GM21576 (cell line): ENCODE measurements at regions not wholly inside any gene's neighbourhood (a gene's known extent, or its start where the extent isn't known, plus 50 kb on each side); places are given as distances from the start of the nearest gene placed in this dataset.
"Not testable (repeated sequence)": the region's sequence is repeated elsewhere in the genome, so short reads cannot be mapped to it uniquely, and the experiment has no call there.

Source experiments
- ATAC-seq: cut with Tn5 transposase; IDR thresholded peaks from one replicate; pipeline ENCODE4 v1.9.1; 2021; ENCODE audit warnings: mild to moderate bottlenecking, moderate library complexity; ENCODE audit not compliant: unreplicated experiment

DNA sequence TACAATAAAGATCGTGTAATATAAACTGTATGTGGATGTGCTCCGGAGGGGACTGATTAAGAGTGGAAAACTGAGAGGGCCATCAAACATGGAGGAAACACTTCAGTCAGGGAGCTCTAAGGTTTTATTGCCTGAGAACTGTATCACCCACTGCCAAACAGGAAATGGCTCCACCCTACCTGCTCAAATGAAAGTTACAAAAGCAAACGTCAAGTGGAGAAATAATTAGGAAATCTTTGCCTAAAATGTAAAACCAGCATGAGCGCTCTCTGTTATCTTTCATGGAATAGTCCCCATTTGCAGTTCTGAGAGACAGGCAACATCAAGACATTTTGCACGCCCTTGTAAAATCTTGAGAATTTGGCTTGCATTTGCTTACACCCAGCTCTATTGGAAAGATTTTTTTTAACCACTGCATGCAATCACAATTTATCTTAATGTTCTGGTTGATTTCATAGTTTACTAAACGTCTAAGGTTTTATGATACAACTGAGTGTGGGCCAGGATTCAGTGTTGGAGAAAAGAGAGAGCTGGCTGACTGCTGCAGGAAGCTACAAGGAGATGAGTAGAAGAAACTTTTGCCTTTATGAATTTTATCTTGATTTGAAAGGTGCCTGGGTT, 344.0 kb upstream of the PRICKLE1 start:
- ATAC-seq, result no peak

DNA sequence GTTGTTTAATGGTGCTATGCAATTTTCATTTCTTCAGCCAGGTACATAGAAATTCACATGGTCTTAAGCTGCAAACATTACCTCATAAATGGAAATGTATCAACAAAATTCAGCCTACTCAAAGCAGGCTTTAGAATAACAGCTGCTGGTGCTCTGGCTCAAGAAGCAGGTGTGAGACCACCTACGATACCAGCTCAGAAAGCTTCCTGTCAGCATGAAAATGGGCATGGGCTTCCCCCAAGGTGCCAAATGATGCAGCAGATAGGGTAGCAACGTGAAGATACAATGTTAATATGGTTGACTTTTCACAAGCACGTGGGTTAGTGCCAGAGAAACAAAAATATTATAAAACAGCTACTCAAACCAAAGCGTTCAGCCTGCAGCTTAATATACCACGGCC, 343.4 kb upstream of the PRICKLE1 start:
- ATAC-seq, result no peak

DNA sequence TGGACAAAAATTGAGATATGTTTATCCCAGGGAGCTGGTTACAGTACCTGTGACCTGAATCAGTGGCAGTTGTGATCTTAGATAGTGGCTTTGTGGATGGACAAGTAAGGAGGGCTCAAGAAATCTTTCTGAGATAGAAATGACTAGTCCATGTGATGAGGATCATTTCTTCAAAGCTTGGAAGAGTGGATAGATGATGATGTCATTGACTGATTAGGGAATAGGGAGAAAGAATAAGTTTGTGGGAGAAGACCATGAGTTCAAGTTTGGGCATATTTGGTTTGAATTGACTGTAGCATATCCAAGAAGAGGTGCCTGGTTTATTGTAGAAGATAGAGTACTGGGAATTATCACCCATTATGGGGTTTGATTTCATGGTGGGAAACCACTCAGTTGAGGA, 336.7 kb upstream of the PRICKLE1 start:
- no peak for ATAC-seq

DNA sequence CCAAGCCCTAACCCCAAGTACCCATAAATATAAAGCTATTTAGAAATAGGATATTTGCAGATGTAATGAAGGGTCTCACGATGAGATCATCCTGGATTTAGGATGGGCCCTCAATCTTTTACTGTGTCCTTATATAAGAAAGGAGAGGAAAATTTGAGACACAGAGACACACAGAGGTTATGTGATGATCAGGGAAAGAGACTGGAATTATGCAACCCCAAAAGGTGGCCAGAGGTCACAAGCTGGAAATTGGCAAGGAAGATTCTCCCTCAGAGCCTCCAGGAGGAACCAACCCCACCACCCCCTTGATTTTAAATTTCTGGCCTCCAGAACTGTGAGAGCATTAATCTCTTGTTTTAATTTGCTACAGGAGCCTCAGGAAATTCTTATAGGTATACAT, 334.9 kb upstream of the PRICKLE1 start:
- no peak for ATAC-seq

DNA sequence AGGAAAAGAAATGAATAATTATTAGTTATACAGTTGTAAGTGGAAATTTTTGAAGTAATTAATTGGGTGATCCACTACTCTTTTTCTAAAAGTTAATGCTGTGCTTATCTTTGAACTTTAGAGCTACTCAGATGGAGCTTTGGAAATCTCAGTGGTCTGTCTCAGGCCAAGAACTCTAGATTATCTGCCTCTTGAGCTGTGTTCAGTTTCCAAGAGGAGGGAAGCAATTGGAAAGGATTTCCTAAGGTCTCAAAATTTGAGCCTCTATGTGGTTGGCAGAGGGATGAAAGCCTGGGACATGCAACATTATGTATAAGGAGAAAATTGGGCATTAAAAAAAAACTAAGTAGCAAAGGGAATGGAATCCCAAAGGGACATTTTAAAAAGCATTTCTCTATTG, 334.0 kb upstream of the PRICKLE1 start:
- ATAC-seq, result no peak

DNA sequence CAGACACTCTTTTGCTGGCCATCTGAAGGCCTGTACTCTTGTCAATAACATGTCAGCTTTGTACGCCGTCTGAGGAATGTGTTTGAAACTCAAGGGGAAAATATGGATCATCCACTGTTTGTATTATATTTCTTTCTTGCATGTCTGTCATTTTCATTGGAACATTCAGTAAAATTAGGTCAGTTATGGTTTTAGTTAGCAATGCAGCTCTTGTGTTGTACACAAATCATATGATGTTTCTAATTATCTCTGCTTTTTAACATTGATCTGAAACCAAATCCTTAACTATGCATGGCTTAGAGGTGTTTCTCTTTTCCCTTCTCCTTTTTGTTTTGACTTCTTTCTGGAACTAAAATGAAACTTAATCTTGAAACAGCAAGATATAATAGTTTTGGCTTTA, 333.6 kb upstream of the PRICKLE1 start:
- no peak for ATAC-seq

DNA sequence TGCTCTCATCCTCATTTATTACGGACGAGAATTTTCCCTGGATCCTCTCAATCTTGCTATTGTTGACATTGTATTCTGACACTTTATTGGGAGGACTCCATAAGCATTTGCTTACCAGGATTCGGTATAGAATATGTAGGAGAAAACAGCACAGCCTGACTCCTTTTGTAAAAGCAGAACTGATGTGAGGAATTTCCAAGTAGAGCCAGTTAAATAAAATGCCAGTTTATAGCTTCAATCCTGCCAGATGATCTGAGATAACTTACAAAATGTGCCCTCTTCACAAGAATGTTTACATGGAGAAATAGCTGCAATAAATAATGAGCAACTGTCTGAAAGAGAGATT, 332.9 kb upstream of the PRICKLE1 start:
- ATAC-seq, result no peak

DNA sequence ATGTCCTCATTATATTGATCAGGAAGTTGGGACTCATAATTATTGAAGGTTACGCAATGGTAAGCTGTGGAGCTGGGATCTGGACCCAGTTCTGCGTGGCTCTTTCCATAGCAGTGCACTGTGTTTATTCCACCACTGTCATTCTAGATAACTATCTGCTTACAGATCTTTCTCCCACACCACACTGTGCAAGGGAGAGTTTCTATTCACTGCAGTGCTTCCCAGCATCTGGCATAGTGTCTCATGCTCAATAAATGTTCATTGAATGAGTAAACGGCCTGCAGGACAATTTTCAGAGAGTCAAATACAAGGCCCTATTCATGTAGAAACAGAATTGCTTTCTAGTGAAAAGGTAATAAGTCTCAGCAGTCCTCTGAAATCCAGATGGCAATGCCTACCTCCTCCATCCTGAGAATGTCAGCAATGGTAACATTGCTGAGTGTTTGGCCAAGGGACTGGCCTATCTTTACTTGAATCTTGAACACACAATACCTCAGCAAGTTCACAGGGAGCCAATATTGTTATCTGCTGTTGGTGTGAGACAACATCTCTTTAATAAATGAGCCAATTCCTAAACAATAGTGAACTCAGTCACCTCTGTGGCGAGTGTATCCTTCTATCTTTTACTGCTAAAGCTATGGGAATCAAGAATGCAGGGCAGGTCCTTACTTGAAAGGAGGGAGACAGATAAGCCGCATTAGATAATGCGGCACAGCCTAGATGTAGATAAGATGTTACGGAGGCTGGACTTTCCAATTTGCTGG, 332.4 kb upstream of the PRICKLE1 start:
- ATAC-seq, result no peak

DNA sequence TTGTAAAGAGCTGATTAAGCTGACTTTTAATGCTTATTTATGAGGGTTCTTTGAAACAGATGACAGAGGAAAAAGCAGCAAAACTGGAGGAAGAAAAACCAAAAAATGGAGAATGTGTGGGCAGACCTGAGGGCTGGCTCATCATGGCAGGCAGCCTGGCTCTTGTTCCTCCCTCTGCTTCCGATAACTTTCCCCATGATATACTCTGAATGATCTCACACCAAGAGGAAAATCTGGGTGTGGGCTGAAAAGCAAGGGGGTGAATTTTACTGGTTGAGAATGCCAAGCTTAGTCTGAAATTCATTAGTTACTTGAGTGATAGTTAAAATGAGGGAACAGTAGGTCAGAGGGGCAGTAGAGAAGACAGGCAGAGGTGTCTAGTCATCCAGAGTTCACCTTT, 330.1 kb upstream of the PRICKLE1 start:
- ATAC-seq, result no peak

DNA sequence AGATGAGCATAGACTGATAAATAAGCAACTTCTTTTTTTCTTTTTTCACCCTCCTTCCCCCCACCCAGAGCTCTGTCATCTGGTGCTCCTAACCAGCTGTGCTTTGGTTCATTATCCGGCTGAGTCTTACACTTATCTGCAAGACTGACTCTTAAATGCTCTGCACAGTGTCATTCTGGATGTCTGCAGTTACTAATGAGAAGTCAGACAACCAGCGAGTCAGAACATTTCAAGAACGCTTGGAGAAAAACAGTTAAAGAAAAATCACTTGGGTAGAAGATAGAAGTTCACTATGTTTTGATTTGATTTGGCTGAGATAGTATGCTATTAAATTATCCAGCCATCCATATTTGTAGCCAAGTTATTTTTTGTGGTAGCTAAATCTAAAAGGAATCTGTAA, 328.9 kb upstream of the PRICKLE1 start:
- ATAC-seq, result no peak

DNA sequence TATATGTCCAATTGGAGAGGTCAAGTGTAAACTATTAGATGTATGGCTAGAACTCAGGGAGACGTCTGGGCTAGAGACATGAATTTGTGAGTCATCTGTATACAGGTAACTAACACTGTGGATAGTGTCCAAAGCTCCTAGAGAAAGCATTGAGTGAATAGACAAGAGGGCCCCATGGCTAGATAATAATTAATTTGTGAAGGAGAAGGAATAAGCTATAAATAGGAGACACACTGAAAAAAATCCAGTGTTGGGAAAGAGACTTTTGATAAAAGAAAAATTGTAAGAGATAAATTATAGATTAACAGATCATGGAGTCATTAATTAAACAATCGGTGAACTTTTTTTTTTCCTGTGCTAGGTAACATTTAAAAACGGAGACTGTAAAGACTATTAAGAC, 326.6 kb upstream of the PRICKLE1 start:
- no peak for ATAC-seq

DNA sequence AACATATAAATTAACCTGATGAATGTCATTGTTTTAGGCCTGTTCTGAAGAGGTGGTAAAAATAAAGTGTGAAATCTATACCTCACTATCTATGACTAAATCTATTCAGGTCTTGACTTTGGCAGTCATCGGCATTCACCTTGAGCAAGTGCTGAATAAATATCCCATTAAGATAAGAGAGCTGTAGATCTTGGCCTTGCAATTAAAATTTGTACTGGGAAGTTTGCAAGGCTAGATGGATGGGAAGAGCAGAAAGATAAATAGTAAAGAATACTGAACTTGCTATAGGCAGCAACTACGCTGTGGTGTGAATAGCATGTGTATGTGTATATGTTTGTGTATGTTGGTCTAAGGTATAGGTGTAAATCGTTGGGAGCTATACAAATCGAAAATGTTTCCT, 325.9 kb upstream of the PRICKLE1 start:
- no peak for ATAC-seq

DNA sequence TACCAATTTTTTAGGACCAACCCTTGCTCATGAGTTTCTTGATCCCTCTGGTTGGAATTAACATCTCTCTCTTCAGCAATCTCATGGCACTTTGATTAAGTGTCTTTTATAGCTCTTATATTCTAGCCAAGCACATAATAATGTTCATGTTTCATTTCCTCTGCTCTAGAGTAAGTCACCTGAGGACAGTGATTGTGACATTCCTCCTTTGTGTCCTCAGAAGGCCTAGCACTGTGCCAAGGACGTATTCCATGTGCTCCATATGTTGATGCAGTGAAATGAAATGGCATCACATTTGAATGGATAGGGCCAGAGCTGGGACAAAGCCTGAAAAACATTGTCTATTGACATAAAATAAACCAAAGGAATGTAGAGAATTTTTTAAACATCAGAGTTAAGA, 322.8 kb upstream of the PRICKLE1 start:
- no peak for ATAC-seq

DNA sequence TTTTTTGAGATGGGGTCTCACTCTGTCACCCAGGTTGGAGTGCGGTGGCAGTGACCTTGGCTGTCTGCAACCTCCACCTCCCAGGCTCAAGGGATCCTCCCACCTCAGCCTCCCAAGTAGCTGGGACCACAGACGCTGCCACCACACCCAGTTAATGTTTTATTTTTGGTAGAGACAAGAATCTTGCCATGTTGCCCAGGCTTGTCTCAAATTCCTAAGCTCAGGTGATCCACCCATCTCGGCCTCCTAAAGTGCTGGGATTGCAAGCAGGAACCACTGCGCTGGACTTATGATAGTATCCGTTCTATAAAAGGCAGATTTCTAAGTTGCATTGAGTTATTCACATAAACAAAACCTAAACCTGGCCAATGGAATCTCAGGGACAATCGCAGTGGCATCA, 321.1 kb upstream of the PRICKLE1 start:
- ATAC-seq, result no peak

DNA sequence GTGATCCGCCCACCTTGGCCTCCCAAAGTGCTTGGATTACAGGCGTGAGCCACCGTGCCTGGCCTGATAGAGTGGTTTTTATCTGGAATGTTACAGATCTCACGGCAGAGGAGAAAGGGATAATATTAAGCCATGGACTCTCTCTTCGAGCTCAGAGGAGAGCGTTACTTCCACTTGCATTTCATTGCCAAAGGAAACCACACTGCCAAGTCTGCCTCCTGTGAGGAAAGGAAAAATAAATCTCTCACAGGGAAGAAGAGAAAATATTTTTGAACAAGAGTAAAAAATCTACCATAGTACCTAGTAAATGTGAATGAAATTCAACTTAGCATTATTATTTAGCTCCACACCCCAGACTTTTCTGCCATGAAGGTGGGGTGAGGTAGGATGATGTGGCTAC, 319.2 kb upstream of the PRICKLE1 start:
- ATAC-seq, result no peak

DNA sequence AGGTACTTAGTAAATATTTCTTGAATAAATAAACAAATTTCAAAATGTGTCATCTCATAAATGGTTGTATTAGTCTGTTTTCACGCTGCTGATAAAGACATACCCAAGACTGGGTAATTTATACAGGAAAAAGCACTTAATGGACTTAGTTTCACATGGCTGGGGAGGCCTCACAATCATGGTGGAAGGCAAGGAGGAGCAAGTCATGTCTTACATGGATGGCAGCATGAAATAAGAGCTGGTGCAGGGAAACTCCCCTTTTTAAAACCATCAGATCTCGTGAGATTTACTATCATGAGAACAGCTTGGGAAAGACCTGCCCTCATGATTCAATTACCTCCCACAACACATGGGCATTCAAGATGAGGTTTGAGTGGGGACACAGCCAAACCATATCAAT, 317.3 kb upstream of the PRICKLE1 start:
- ATAC-seq, result not testable (repeated sequence)

DNA sequence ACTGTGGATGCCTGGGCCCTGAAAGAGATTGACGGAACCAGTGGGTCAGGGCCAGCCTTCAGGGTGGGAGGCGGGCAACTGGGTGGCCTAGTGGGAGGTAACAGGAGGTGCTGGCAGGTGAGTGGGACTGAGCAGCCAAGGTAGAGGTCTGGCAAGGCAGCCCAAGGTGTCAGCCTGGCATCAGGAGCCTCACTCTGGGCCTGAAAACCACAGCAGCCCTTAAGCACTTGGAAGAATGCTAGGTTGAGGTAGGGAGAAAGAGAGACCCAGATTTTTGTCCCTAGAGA, 315.8 kb upstream of the PRICKLE1 start:
- no peak for ATAC-seq

DNA sequence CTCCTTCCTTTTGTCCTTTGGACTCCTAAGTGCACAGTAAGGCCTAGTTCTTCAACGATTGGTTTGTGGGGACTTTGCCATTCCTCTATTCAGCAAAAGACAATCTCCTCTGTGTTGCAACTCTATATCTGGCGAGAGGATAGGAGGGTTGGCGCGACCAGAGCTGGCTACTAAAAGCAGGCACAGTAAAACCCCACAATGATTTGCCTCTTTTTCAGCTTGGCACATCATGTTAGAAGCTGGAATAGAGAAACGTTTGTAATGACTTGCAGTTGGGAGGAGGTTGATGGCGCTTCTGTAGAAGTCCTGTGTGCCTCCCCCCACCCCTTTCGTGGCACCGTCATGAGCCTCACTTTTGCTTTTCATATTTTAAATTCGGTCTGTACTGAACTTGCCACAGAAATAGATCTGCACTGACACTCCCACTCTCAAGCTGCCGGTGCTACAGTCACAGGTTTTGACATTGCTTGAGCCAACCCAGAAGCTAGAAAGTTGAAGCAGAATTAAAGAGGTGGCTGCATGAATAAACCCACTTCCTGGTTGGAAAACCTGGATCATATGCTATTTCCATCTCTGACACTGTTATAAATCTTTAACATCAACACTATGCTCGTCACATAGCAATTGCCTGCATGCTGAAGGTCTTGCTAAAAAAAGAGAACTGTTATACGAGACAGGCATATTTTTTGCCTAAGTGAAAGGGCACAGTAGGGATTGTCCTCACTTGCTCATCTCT, 315.3 kb upstream of the PRICKLE1 start:
- no peak for ATAC-seq

DNA sequence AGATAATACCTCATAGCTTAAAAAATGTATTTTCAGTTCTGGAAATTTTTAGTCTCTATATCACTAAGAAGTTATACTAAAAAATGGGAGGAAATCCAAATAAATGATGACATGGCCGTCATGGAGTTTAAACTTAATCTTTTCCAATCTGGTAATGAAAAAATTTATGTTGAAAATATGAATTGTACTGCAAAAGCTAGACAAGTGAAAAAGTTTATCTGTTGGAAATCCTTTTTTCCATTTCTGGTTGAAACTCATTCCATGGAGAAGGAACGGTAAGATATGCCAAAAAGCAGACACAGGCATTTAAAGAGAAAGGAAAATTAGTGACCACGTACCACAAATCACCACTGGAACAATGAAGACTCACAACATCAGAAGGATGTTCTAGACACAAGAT, 314.2 kb upstream of the PRICKLE1 start:
- ATAC-seq, result no peak

DNA sequence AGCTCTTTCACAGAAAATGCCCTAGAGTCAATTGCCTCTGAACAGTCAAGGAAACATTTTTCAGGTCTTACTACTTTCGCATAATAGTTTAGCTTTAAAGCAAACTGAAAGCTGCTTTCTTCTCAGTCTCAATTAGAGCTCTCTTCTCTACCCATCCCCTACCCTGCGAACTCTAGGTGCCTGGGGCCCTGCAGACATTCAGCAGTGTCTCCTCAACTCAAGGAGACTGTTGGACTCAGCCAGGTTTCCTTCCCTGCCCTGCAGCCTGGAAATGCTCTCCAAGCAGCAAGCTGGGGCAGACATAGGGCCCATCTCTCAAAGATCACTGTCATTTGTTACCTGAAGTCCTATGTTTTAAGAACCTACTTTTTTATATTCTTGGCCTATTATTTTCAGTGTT, 312.5 kb upstream of the PRICKLE1 start:
- no peak for ATAC-seq

DNA sequence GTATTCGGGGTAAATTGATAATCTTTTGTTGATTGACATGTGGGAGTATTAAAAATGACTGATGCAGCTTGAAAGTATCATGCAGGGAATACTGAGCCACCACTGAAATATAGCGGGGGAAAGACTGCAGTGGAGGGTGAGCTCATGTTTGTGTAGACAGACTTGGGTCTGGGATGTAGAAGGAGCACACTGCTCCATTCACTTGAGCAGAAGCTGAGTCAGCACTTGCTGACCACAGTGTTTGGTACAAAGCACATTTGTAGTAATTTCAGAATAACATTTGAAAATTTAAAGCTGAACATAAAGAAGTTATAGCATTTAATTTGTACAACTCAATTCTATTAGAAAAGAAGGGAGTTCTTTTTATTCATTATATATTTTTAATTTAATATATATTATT, 304.3 kb upstream of the PRICKLE1 start:
- ATAC-seq, result no peak

DNA sequence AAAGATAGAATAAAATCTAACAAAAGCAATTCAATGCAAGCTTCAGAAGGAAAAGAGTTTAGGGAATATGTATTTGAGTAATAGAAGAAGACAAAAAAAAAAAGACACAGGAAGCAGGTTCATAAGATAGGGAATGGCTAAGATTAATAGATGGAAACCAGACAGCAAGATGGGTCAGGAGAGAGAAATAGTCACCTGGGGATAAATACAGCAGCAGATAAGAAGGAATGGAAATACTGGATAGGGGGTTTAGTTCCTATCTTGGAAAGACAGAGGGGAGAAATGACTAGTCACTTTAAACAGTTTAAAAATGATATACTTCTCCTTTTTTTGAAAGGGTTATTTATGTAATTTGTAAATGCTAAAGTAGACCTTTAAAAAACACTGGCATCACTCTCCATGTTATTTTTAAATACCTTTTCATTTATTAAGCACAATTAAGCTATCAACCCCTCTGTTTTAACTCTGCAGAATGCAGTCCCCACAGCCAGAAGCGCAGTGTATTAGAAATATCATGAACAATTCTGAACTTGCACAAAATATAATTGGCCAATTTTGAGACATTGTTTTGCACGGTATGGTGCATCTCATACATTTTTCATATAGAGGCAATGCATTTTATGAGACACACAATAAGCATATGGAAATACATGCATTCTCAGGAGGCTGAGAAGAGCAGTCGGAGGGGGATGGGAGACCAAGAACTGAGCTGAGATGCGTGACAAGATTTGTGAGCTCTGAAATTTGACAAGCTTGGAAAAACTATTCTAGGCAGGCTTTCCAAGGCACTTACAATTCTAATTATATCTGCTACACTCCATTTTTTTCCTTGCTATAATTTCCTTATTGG, 303.4 kb upstream of the PRICKLE1 start:
- ATAC-seq, result no peak
